Neural progenitor cell (in vitro differentiated cells): ENCODE measurements at regions not wholly inside any gene's neighbourhood (a gene's known extent, or its start where the extent isn't known, plus 50 kb on each side); places are given as distances from the start of the nearest gene placed in this dataset.
A peak's percentile ranks its signal among the peaks of the same experiment; 100 is the strongest.

Experiments
- DNase-seq: peaks from one replicate; pipeline ENCODE4 v3.0.0-alpha.2; 2016; ENCODE audit warnings: low spot score
- H2AFZ ChIP-seq: fragments of 200-600 bp; sonication (generic); replicated peaks from 2 replicates; pipeline ENCODE4 v1.6.1; 2016; ENCODE audit warnings: antibody characterized with exemption
- H3F3A ChIP-seq: fragments of 200-600 bp; sonication (generic); 2 replicates; pipeline ENCODE4 v1.6.1; 2016; ENCODE audit warnings: antibody characterized with exemption, low read depth
- H3K27ac ChIP-seq: fragments of 200-600 bp; sonication (generic); 2 replicates; pipeline ENCODE4 v1.5.1; 2016; ENCODE audit warnings: mild to moderate bottlenecking
- H3K27me3 ChIP-seq: fragments of 200-600 bp; sonication (generic); 2 replicates; pipeline ENCODE4 v1.6.1; 2016; ENCODE audit warnings: mild to moderate bottlenecking, moderate library complexity
- H3K36me3 ChIP-seq: fragments of 200-600 bp; sonication (generic); 2 replicates; pipeline ENCODE4 v1.5.1; 2016
- H3K4me1 ChIP-seq: fragments of 200-600 bp; sonication (generic); 2 replicates; pipeline ENCODE4 v1.6.1; 2016; ENCODE audit warnings: mixed run types
- H3K4me2 ChIP-seq: fragments of 200-600 bp; sonication (generic); 2 replicates; pipeline ENCODE4 v1.6.1; 2016
- H3K4me3 ChIP-seq: fragments of 200-600 bp; sonication (generic); 2 replicates; pipeline ENCODE4 v1.5.1; 2016
- H3K79me2 ChIP-seq: fragments of 200-600 bp; sonication (generic); 2 replicates; pipeline ENCODE4 v1.6.1; 2016; ENCODE audit warnings: low read depth
- H3K9ac ChIP-seq: fragments of 200-600 bp; sonication (generic); 2 replicates; pipeline ENCODE4 v1.6.1; 2016
- H3K9me3 ChIP-seq: fragments of 200-600 bp; sonication (generic); 2 replicates; pipeline ENCODE4 v1.5.1; 2016; ENCODE audit warnings: low read depth
- H4K20me1 ChIP-seq: fragments of 200-600 bp; sonication (generic); 2 replicates; pipeline ENCODE4 v1.6.1; 2016; ENCODE audit warnings: low read depth
- H3K27ac Mint-ChIP-seq: 3 replicates; pipeline ENCODE4 v1.8.0; 2021; ENCODE audit warnings: mixed read lengths
- H3K27me3 Mint-ChIP-seq: 2 replicates; pipeline ENCODE4 v1.8.0; 2022; ENCODE audit warnings: low read depth, mild to moderate bottlenecking, inconsistent platforms, moderate library complexity, mixed read lengths; ENCODE audit not compliant: insufficient read depth
- H3K36me3 Mint-ChIP-seq: 3 replicates; pipeline ENCODE4 v1.8.0; 2021; ENCODE audit warnings: mixed read lengths
- H3K4me1 Mint-ChIP-seq: 3 replicates; pipeline ENCODE4 v1.8.0; 2021; ENCODE audit warnings: mixed read lengths
- H3K4me3 Mint-ChIP-seq: 3 replicates; pipeline ENCODE4 v1.8.0; 2021; ENCODE audit warnings: mild to moderate bottlenecking, moderate library complexity, mixed read lengths
- H3K9me3 Mint-ChIP-seq: 3 replicates; pipeline ENCODE4 v1.8.0; 2020; ENCODE audit warnings: mixed read lengths
- EZH2 ChIP-seq: fragments of 200-600 bp; sonication (generic); IDR thresholded peaks from 2 replicates; pipeline ENCODE4 v1.6.1; 2017; ENCODE audit warnings: antibody characterized with exemption, mild to moderate bottlenecking, moderate library complexity
- EZH2phosphoT487 ChIP-seq: fragments of 200-600 bp; sonication (generic); IDR thresholded peaks from 2 replicates; pipeline ENCODE4 v1.6.1; 2017; ENCODE audit warnings: antibody characterized with exemption
- TF ChIP-seq, protein P1 (sequence below): fragments of 200-600 bp; sonication (generic); IDR thresholded peaks from 2 replicates; pipeline ENCODE4 v1.5.1; 2017; ENCODE audit warnings: antibody characterized with exemption, mild to moderate bottlenecking

DNA sequence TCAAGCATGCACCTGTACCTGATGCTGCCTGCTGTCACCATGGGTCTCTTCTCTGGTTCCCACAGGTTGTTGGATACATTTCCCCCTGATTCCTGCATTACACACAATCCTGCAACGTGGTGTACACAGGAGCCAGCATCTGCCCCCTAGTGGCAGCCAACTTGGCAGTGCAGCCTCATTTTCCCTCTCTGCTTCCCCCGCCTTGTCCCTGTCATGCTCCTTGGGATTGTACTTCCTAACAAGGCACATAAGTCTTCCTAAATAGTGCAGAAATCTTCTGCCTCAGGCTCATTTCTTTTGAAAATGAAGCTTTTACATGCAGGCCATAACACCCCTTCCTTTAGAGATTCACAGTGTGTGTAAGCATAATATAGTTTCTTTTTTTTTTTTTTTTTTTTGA, 387.5 kb downstream of the CCSER2 start:
- Histone ChIP-seq H3K9ac (no peak overlapping the region), H4K20me1 (no peaks in the 10 kb centered on the region), H3K27me3 (no peaks in the 10 kb centered on the region), H3K79me2 (no peaks in the 10 kb centered on the region), H3K4me2 (no peak overlapping the region), H2AFZ (peak overlapping the region; percentile 46), H3K9me3 (no peaks in the 10 kb centered on the region), H3K27ac (no peak overlapping the region), H3K4me3 (no peak overlapping the region), H3F3A (no peaks in the 10 kb centered on the region), H3K36me3 (no peaks in the 10 kb centered on the region), H3K4me1 (no peaks in the 10 kb centered on the region)
- peak; percentile 81 for DNase-seq
- no peak overlapping the region for H3K4me3 Mint-ChIP-seq
- peaks cover under 1% of the 10 kb centered on the region for H3K27me3 Mint-ChIP-seq
- TF ChIP-seq, protein P1, sequence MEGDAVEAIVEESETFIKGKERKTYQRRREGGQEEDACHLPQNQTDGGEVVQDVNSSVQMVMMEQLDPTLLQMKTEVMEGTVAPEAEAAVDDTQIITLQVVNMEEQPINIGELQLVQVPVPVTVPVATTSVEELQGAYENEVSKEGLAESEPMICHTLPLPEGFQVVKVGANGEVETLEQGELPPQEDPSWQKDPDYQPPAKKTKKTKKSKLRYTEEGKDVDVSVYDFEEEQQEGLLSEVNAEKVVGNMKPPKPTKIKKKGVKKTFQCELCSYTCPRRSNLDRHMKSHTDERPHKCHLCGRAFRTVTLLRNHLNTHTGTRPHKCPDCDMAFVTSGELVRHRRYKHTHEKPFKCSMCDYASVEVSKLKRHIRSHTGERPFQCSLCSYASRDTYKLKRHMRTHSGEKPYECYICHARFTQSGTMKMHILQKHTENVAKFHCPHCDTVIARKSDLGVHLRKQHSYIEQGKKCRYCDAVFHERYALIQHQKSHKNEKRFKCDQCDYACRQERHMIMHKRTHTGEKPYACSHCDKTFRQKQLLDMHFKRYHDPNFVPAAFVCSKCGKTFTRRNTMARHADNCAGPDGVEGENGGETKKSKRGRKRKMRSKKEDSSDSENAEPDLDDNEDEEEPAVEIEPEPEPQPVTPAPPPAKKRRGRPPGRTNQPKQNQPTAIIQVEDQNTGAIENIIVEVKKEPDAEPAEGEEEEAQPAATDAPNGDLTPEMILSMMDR, result peak; percentile 91
- no peak for TF ChIP-seq EZH2
- TF ChIP-seq EZH2phosphoT487, result no peak
- peaks cover 3% of the 10 kb centered on the region for H3K4me1 Mint-ChIP-seq
- H3K27ac Mint-ChIP-seq, result no peak overlapping the region
- H3K9me3 Mint-ChIP-seq, result no peaks in the 10 kb centered on the region
- H3K36me3 Mint-ChIP-seq, result no peaks in the 10 kb centered on the region

DNA sequence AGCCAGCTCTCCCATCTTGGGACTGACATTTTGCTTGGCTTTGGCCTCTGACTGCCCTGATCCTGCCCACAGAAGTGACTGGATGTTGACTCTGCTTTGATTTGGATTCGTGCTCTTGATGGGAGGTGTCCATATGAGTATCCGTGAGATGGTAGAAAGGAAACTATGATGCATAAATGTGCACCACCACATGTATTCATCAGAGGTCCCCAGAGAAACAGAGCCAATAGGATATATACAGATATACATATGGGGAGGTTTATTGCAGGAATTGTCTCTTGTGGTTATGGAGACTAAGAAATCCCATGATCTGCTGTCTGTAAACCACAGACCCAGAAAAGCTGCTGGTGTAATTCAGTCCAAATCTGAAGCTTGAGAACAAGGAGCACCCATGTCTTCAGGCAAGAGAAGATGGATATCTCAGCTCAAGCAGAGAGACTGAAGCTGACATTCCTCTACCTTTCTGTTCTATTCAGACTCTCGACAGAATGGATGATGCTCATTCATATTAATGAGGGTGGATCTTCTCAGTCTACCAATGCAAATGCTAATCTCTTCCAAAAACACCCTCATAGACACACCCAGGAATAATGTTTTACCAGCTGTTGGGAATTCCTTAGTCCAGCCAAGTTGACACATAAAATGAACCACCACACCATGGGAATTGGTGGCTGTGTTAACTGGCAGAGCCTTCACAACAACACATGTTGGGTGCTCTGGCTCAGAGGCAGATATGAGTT, 390.7 kb downstream of the CCSER2 start:
- no peak overlapping the region for H3K27ac Mint-ChIP-seq
- no peak overlapping the region for H3K27ac ChIP-seq
- H3K9me3 Mint-ChIP-seq, result no peaks in the 10 kb centered on the region
- no peaks in the 10 kb centered on the region for H3F3A ChIP-seq
- H4K20me1 ChIP-seq, result no peaks in the 10 kb centered on the region
- H3K36me3 Mint-ChIP-seq, result no peaks in the 10 kb centered on the region
- no peak overlapping the region for H3K9ac ChIP-seq
- no peaks in the 10 kb centered on the region for H3K79me2 ChIP-seq
- no peaks in the 10 kb centered on the region for H3K27me3 ChIP-seq
- peaks cover 3% of the 10 kb centered on the region for H3K4me1 Mint-ChIP-seq
- H3K9me3 ChIP-seq, result no peaks in the 10 kb centered on the region
- TF ChIP-seq, protein P1, result no peak
- TF ChIP-seq EZH2phosphoT487 (no peak), EZH2 (no peak)
- no peaks in the 10 kb centered on the region for H3K27me3 Mint-ChIP-seq
- no peaks in the 10 kb centered on the region for H3K36me3 ChIP-seq
- H3K4me3 ChIP-seq, result no peak overlapping the region
- H2AFZ ChIP-seq, result no peak overlapping the region
- no peak overlapping the region for H3K4me2 ChIP-seq
- peaks cover 7% of the 10 kb centered on the region for H3K4me1 ChIP-seq
- H3K4me3 Mint-ChIP-seq, result no peak overlapping the region
- no peak for DNase-seq

DNA sequence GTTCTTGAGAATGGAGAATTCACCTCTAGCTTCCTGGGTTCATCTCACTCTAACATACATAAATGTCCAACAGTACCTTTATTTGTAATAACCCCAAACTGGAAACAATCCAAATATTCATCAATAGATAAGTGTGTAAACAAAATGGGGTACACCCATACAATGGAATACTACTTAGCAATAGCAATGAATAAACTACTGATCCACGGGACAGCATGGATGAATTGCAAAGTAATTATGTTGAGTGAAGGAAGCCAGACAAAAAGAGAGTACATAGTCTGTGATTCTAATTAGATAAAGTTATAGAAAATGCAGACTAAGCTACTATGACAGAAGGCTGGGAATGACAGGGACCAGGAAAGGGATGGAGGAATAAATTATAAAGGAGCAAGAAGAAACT, 391.3 kb downstream of the CCSER2 start:
- Mint-ChIP-seq H3K9me3 (no peaks in the 10 kb centered on the region), H3K27me3 (no peaks in the 10 kb centered on the region), H3K27ac (no peak overlapping the region), H3K36me3 (no peaks in the 10 kb centered on the region), H3K4me3 (no peak overlapping the region), H3K4me1 (peaks cover 3% of the 10 kb centered on the region)
- H3K27ac ChIP-seq, result no peak overlapping the region
- H3F3A ChIP-seq, result no peaks in the 10 kb centered on the region
- H2AFZ ChIP-seq, result no peak overlapping the region
- no peaks in the 10 kb centered on the region for H3K79me2 ChIP-seq
- H3K36me3 ChIP-seq, result no peaks in the 10 kb centered on the region
- peaks cover 7% of the 10 kb centered on the region for H3K4me1 ChIP-seq
- no peaks in the 10 kb centered on the region for H4K20me1 ChIP-seq
- no peak overlapping the region for H3K9ac ChIP-seq
- no peak overlapping the region for H3K4me2 ChIP-seq
- H3K9me3 ChIP-seq, result no peaks in the 10 kb centered on the region
- H3K27me3 ChIP-seq, result no peaks in the 10 kb centered on the region
- H3K4me3 ChIP-seq, result no peak overlapping the region
- DNase-seq, result no peak
- TF ChIP-seq, protein P1, result no peak
- TF ChIP-seq EZH2phosphoT487 (no peak), EZH2 (no peak)
